ENCODE measurements at regions not wholly inside any gene's neighbourhood (a gene's known extent, or its start where the extent isn't known, plus 50 kb on each side); places are given as distances from the start of the nearest gene placed in this dataset.

DNA sequence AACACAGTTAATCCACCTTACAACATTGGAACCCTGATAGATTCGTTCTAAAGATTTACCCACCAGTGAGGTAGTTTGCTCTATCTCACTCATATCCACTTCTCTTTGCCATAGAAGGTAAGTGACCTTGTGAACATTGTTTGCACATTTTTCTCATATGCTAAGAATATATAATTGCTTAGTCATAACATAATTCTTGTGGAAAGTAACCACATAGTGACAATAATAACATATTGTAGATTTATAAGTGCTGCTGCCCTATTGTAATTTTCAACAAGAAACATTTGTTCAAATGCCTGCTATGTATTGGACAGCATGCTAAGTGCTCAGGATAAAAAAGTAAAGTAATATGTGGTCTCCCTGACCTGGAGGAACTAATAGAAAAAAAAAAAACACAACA is 554.2 kb upstream of the KCNMB2 start:
- TF ChIP-seq, protein P1, sequence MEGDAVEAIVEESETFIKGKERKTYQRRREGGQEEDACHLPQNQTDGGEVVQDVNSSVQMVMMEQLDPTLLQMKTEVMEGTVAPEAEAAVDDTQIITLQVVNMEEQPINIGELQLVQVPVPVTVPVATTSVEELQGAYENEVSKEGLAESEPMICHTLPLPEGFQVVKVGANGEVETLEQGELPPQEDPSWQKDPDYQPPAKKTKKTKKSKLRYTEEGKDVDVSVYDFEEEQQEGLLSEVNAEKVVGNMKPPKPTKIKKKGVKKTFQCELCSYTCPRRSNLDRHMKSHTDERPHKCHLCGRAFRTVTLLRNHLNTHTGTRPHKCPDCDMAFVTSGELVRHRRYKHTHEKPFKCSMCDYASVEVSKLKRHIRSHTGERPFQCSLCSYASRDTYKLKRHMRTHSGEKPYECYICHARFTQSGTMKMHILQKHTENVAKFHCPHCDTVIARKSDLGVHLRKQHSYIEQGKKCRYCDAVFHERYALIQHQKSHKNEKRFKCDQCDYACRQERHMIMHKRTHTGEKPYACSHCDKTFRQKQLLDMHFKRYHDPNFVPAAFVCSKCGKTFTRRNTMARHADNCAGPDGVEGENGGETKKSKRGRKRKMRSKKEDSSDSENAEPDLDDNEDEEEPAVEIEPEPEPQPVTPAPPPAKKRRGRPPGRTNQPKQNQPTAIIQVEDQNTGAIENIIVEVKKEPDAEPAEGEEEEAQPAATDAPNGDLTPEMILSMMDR (IDR thresholded peaks at IDR 0.05), result no peak
- TF ChIP-seq POLR2A (IDR thresholded peaks at IDR 0.05), result no peak

All from thyroid gland (tissue), 4 donors.